GM18909 (cell line): ENCODE measurements at regions not wholly inside any gene's neighbourhood (a gene's known extent, or its start where the extent isn't known, plus 50 kb on each side); places are given as distances from the start of the nearest gene placed in this dataset.
A peak's percentile ranks its signal among the peaks of the same experiment; 100 is the strongest.

Source experiments
- ATAC-seq: cut with Tn5 transposase; IDR thresholded peaks from one replicate; pipeline ENCODE4 v1.9.1; 2021; ENCODE audit warnings: mild to moderate bottlenecking; ENCODE audit not compliant: unreplicated experiment, poor library complexity

GRCh38 chr9:81141961-81142360 lies 547.4 kb downstream of the TLE1 start:
- no peak for ATAC-seq

GRCh38 chr9:81137976-81138568 lies 551.3 kb downstream of the TLE1 start:
- ATAC-seq = no peak

GRCh38 chr9:81132796-81133195 lies 556.6 kb downstream of the TLE1 start:
- no peak for ATAC-seq

- ATAC-seq = no peak
Observed at GRCh38 chr9:81132318-81132717, 557.0 kb downstream of the TLE1 start.

GRCh38 chr9:81128701-81129100 lies 560.6 kb downstream of the TLE1 start:
- ATAC-seq = no peak

- no peak for ATAC-seq
Observed at GRCh38 chr9:81125446-81126092, 563.8 kb downstream of the TLE1 start.

GRCh38 chr9:81123526-81123925 lies 565.8 kb downstream of the TLE1 start:
- ATAC-seq = no peak

GRCh38 chr9:81122749-81123148 lies 566.6 kb downstream of the TLE1 start:
- ATAC-seq = no peak

- no peak for ATAC-seq
Observed at GRCh38 chr9:81119591-81119990, 569.8 kb downstream of the TLE1 start.

GRCh38 chr9:81118416-81118815 lies 570.9 kb downstream of the TLE1 start:
- no peak for ATAC-seq

- ATAC-seq = no peak
Observed at GRCh38 chr9:81116340-81117137, 572.8 kb downstream of the TLE1 start.

GRCh38 chr9:81113453-81114124 lies 575.8 kb downstream of the TLE1 start:
- ATAC-seq = peak; percentile 64

- no peak for ATAC-seq
Observed at GRCh38 chr9:81112627-81113452, 576.5 kb downstream of the TLE1 start.

GRCh38 chr9:81108821-81109220 lies 580.5 kb downstream of the TLE1 start:
- ATAC-seq = no peak

GRCh38 chr9:81108391-81108790 lies 581.0 kb downstream of the TLE1 start:
- ATAC-seq = no peak

GRCh38 chr9:81103597-81104471 lies 585.5 kb downstream of the TLE1 start:
- ATAC-seq = no peak

GRCh38 chr9:81097131-81097847 lies 592.1 kb downstream of the TLE1 start:
- ATAC-seq = no peak

GRCh38 chr9:81096625-81097024 lies 592.7 kb downstream of the TLE1 start:
- ATAC-seq = no peak

- ATAC-seq = no peak
Observed at GRCh38 chr9:81092057-81092456, 597.3 kb downstream of the TLE1 start.
